ENCODE measurements at regions not wholly inside any gene's neighbourhood (a gene's known extent, or its start where the extent isn't known, plus 50 kb on each side); places are given as distances from the start of the nearest gene placed in this dataset.

GRCh38 chr1:184287001-184287400 is 99.8 kb upstream of the C1orf21 start:
- TF ChIP-seq POLR2AphosphoS5 (IDR thresholded peaks at IDR 0.05; ENCODE audit: low read depth, low read length) (no peak), POLR2A (IDR thresholded peaks at IDR 0.05; ENCODE audit: low read depth, low read length) (no peak), TAF1 (IDR thresholded peaks at IDR 0.05; ENCODE audit: borderline replicate concordance, low read depth, low read length) (no peak)
